ENCODE measurements at regions not wholly inside any gene's neighbourhood (a gene's known extent, or its start where the extent isn't known, plus 50 kb on each side); places are given as distances from the start of the nearest gene placed in this dataset.

- CTCF ChIA-PET: no interaction called here
These were observed 175.7 kb downstream of the LINC00237 start for GRCh38 chr20:20930500-20930899.

GRCh38 chr20:20929341-20929740 is 176.8 kb downstream of the LINC00237 start:
- Mint-ChIP-seq H3K27ac (ENCODE audit: low read depth, unreplicated experiment) (no peak overlapping the region), H3K4me3 (ENCODE audit: unreplicated experiment) (no peak overlapping the region), H3K4me1 (ENCODE audit: insufficient read depth, unreplicated experiment) (no peaks in the 10 kb centered on the region), H3K27me3 (ENCODE audit: insufficient read depth, unreplicated experiment) (peaks cover 26% of the 10 kb centered on the region), H3K36me3 (ENCODE audit: insufficient read depth, unreplicated experiment) (no peaks in the 10 kb centered on the region), H3K9me3 (ENCODE audit: unreplicated experiment) (no peaks in the 10 kb centered on the region)
- ChIA-PET POLR2A (no interaction called here), CTCF (no interaction called here)
- intact Hi-C loops (cut with micrococcal nuclease): no loop called here
- DNase-seq (ENCODE audit: unreplicated experiment): no peak
- BruUV-seq (replicated peaks): no TSS peak
- no peak for TF ChIP-seq CTCF (IDR thresholded peaks at IDR 0.05; ENCODE audit: unreplicated experiment)

More at GRCh38 chr20:20930500-20930899, 175.7 kb downstream of the LINC00237 start:
- Mint-ChIP-seq H3K4me3 (ENCODE audit: unreplicated experiment) (no peak overlapping the region), H3K27ac (ENCODE audit: low read depth, unreplicated experiment) (no peak overlapping the region), H3K36me3 (ENCODE audit: insufficient read depth, unreplicated experiment) (no peaks in the 10 kb centered on the region), H3K27me3 (ENCODE audit: insufficient read depth, unreplicated experiment) (peaks cover 26% of the 10 kb centered on the region), H3K9me3 (ENCODE audit: unreplicated experiment) (no peaks in the 10 kb centered on the region), H3K4me1 (ENCODE audit: insufficient read depth, unreplicated experiment) (no peaks in the 10 kb centered on the region)
- intact Hi-C loops (cut with micrococcal nuclease): no loop called here
- POLR2A ChIA-PET: interaction anchor here (0.6 kb wide), 1 partner anchor 58 kb away, joined by 3 read pairs; no protein-coding TSS in a partner anchor
- TF ChIP-seq CTCF (IDR thresholded peaks at IDR 0.05; ENCODE audit: unreplicated experiment): no peak
- no peak for DNase-seq (ENCODE audit: unreplicated experiment)
- no TSS peak for BruUV-seq (replicated peaks)

GRCh38 chr20:20926222-20926905 is 179.8 kb downstream of the LINC00237 start:
- no TSS peak for BruUV-seq (replicated peaks)
- H3K9me3 Mint-ChIP-seq (ENCODE audit: unreplicated experiment): no peaks in the 10 kb centered on the region
- TF ChIP-seq CTCF (IDR thresholded peaks at IDR 0.05; ENCODE audit: unreplicated experiment): no peak
- no peak for DNase-seq (ENCODE audit: unreplicated experiment)
- intact Hi-C loops (cut with micrococcal nuclease): no loop called here
- ChIA-PET CTCF (interaction anchor here (0.9 to 1.0 kb wide), 3 partner anchors 15 to 689 kb away, joined by 3 read pairs; no protein-coding TSS in a partner anchor), POLR2A (no interaction called here)
- no peak overlapping the region for H3K27ac Mint-ChIP-seq (ENCODE audit: low read depth, unreplicated experiment)
- no peaks in the 10 kb centered on the region for H3K36me3 Mint-ChIP-seq (ENCODE audit: insufficient read depth, unreplicated experiment)
- no peak overlapping the region for H3K4me3 Mint-ChIP-seq (ENCODE audit: unreplicated experiment)
- H3K4me1 Mint-ChIP-seq (ENCODE audit: insufficient read depth, unreplicated experiment): no peaks in the 10 kb centered on the region
- peaks cover 21% of the 10 kb centered on the region for H3K27me3 Mint-ChIP-seq (ENCODE audit: insufficient read depth, unreplicated experiment)

- H3K36me3 Mint-ChIP-seq (ENCODE audit: insufficient read depth, unreplicated experiment): no peaks in the 10 kb centered on the region
- no peaks in the 10 kb centered on the region for H3K4me1 Mint-ChIP-seq (ENCODE audit: insufficient read depth, unreplicated experiment)
- H3K4me3 Mint-ChIP-seq (ENCODE audit: unreplicated experiment): no peak overlapping the region
- H3K9me3 Mint-ChIP-seq (ENCODE audit: unreplicated experiment): no peaks in the 10 kb centered on the region
- peaks cover 23% of the 10 kb centered on the region for H3K27me3 Mint-ChIP-seq (ENCODE audit: insufficient read depth, unreplicated experiment)
- ChIA-PET POLR2A (no interaction called here), CTCF (interaction anchor here (0.6 to 1.0 kb wide), 3 partner anchors 10 to 316 kb away, joined by 3 to 4 read pairs (median 3); no protein-coding TSS in a partner anchor)
- no peak for DNase-seq (ENCODE audit: unreplicated experiment)
- BruUV-seq (replicated peaks): no TSS peak
- H3K27ac Mint-ChIP-seq (ENCODE audit: low read depth, unreplicated experiment): no peak overlapping the region
- TF ChIP-seq CTCF (IDR thresholded peaks at IDR 0.05; ENCODE audit: unreplicated experiment): no peak
- intact Hi-C loops (cut with micrococcal nuclease): no loop called here
These were observed 185.7 kb downstream of the LINC00237 start for GRCh38 chr20:20920433-20920832.
